ENCODE measurements at regions not wholly inside any gene's neighbourhood (a gene's known extent, or its start where the extent isn't known, plus 50 kb on each side); places are given as distances from the start of the nearest gene placed in this dataset.

DNA sequence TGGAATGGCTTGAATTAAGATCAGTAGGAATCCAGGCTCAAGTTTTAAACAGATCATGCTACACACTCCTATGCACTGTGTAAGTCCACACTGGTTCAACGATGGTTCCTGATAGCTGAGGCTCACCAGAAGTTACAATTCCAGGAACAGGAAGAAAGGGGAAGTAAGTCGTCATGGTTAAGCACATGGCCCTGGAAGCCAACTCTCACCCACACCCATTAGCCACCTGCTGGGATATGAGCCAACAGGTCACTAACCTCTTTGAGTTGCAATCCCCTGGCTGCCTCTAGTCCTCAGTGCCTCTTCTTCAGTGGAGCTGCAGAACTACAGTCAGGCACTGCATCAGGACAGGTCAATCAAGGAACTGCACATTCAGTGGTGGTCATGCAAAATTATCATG is 133.5 kb downstream of the TMEM182 start:
- TF ChIP-seq, protein P1, sequence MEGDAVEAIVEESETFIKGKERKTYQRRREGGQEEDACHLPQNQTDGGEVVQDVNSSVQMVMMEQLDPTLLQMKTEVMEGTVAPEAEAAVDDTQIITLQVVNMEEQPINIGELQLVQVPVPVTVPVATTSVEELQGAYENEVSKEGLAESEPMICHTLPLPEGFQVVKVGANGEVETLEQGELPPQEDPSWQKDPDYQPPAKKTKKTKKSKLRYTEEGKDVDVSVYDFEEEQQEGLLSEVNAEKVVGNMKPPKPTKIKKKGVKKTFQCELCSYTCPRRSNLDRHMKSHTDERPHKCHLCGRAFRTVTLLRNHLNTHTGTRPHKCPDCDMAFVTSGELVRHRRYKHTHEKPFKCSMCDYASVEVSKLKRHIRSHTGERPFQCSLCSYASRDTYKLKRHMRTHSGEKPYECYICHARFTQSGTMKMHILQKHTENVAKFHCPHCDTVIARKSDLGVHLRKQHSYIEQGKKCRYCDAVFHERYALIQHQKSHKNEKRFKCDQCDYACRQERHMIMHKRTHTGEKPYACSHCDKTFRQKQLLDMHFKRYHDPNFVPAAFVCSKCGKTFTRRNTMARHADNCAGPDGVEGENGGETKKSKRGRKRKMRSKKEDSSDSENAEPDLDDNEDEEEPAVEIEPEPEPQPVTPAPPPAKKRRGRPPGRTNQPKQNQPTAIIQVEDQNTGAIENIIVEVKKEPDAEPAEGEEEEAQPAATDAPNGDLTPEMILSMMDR (IDR thresholded peaks at IDR 0.05), result no peak
- no peak for TF ChIP-seq POLR2AphosphoS5 (IDR thresholded peaks at IDR 0.05)
- TF ChIP-seq EP300 (IDR thresholded peaks at IDR 0.05; ENCODE audit: low read depth), result no peak

Measured in transverse colon (tissue), 4 donors.